ENCODE measurements at regions not wholly inside any gene's neighbourhood (a gene's known extent, or its start where the extent isn't known, plus 50 kb on each side); places are given as distances from the start of the nearest gene placed in this dataset.
A peak's percentile ranks its signal among the peaks of the same experiment; 100 is the strongest.
"Not testable (repeated sequence)": the region's sequence is repeated elsewhere in the genome, so short reads cannot be mapped to it uniquely, and the experiment has no call there.

DNA sequence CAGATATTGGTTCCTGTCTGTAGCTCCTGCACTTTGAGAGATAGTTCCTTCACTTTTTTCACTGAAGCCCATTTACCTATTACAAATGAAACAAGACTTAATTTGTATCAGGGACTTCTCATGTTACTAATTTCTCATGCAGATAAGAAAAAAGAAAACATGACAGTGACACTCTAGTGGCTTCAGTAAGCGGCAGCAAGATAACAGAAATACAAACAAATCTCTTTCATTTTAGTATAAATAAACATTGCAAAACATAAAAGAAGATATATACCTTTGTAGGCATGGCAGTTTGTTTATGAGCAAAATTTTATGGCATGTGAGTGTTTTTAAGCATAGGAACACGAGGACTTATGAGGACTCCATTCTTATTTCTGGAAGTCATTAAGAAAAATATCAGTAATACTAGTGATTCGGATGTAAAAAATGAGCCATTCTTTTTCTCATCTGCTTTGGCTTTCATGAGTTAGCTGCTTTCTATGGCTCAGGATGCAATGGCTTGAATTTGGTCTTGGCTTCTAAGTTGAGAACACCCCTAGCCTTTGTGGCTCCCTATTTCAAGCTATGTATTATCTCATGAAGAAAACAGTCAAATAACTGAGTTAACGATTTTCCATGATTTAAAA is 310.1 kb upstream of the RGS6 start:
- no peak for DNase-seq (ENCODE audit: low read depth)
- TF ChIP-seq MYC (IDR thresholded peaks at IDR 0.05; ENCODE audit: low read depth, low read length) = no peak
- no peak overlapping the region for H3K4me3 ChIP-seq (ENCODE audit: low read depth, low read length)

DNA sequence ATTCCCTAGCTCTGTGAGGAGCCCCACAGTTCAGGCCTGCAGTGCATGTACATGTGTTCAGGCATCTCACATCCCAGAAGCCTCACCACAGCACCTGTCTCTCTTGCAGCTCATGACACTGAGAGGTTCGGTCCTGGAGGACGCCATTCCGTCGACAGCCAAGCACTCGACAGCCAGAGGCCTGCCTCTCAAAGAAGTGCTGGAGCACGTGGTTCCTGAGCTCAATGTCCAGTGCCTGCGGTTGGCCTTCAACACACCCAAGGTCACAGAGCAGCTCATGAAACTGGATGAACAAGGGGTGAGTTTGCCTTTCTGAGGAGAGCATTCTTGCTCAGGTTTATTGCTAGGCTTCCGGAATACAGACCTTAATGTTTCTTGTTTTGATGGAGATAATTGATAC is 308.3 kb upstream of the RGS6 start:
- TF ChIP-seq POLR2A (IDR thresholded peaks at IDR 0.05; ENCODE audit: extremely low read depth, insufficient read length) = no peak
- TF ChIP-seq, protein P1, sequence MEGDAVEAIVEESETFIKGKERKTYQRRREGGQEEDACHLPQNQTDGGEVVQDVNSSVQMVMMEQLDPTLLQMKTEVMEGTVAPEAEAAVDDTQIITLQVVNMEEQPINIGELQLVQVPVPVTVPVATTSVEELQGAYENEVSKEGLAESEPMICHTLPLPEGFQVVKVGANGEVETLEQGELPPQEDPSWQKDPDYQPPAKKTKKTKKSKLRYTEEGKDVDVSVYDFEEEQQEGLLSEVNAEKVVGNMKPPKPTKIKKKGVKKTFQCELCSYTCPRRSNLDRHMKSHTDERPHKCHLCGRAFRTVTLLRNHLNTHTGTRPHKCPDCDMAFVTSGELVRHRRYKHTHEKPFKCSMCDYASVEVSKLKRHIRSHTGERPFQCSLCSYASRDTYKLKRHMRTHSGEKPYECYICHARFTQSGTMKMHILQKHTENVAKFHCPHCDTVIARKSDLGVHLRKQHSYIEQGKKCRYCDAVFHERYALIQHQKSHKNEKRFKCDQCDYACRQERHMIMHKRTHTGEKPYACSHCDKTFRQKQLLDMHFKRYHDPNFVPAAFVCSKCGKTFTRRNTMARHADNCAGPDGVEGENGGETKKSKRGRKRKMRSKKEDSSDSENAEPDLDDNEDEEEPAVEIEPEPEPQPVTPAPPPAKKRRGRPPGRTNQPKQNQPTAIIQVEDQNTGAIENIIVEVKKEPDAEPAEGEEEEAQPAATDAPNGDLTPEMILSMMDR (IDR thresholded peaks at IDR 0.05; ENCODE audit: low read depth, low read length) = no peak
- H3K4me3 ChIP-seq (ENCODE audit: low read depth, low read length) = no peak overlapping the region
- no peak for DNase-seq (ENCODE audit: low read depth)

DNA sequence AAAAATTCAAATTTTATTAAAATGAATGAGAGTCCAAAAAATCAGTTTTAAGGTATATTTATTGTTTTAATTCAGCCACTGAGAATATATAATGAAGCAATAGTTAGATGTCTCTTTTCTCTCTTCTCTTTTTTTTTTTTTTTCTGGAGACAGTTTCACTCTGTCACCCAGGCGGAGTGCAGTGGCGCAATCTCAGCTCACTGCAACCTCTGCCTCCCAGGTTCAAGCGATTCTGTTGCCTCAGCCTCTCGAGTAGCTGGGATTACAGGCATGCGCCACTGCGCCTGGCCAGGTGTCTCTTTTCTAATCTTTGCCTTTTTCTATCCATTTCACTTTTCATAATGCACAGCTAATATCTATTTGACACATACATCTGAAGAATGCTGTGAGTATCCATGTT is 307.1 kb upstream of the RGS6 start:
- TF ChIP-seq, protein P2, sequence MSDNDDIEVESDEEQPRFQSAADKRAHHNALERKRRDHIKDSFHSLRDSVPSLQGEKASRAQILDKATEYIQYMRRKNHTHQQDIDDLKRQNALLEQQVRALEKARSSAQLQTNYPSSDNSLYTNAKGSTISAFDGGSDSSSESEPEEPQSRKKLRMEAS (IDR thresholded peaks at IDR 0.05; ENCODE audit: low read depth, low read length) = no peak
- peak; percentile 9 for DNase-seq (ENCODE audit: low read depth)
- H3K4me3 ChIP-seq (ENCODE audit: low read depth, low read length) = no peak overlapping the region

DNA sequence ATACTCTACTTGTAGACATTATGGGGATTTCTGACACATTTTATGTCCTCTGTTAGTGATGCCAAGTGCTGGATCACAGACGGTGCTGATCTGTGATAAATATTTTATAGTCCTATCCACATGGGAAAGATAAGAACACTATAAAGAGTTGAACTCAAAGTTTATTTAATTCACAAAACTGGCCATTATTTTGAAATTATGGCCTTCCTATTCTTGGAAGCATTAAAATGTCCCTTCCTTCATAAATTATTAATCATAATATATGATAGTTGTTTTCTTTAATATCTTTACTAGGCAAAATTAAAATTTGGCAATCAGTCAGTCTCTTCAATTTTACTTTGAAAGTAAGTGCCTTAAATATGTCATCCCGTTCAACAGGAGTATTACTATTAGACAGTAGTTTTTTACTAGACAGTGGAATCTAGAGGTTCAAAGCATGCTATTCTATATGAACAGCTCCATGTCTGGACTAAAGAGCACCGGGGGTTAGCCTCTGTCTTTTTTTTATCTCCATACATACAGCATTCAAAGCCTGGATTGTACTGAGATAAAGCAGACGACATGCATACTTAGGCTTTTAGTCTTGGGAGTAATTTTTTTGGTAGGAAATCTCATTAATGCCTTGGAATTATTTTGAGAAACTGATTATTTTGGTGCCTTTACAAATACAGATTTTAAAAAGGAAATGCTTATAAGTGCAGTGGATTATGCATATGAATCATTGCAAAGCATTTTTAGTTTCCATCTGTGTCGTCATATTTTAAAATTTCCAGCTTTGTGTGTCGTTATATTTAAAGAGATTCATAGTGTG is 306.1 kb upstream of the RGS6 start:
- TF ChIP-seq, protein P2 (IDR thresholded peaks at IDR 0.05; ENCODE audit: low read depth, low read length) = no peak
- TF ChIP-seq POLR2A (IDR thresholded peaks at IDR 0.05; ENCODE audit: extremely low read depth, insufficient read length) (no peak), MYC (IDR thresholded peaks at IDR 0.05; ENCODE audit: low read depth, low read length) (no peak)
- TF ChIP-seq, protein P1 (IDR thresholded peaks at IDR 0.05; ENCODE audit: low read depth, low read length) = no peak
- no peak for DNase-seq (ENCODE audit: low read depth)
- H3K4me3 ChIP-seq (ENCODE audit: low read depth, low read length) = no peak overlapping the region

DNA sequence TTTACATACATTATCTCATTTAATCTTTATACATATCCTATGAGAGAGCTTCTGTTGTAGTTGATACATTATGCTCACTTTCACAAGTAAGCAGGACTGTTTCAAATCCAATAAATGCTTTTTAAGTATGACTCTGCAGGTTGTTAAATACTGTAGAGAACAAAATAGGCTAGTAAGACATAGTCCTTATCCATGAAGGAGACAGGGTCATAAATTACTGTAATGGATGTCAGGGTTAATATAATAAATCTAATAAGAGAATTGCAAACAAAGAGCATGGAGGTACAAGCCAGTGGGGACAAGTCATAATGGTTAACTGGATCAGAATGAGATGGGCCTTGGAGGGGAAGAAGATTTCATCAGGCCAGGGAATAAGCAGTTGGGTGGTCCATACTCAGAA is 303.8 kb upstream of the RGS6 start:
- DNase-seq (ENCODE audit: low read depth) = no peak
- no peak overlapping the region for H3K4me3 ChIP-seq (ENCODE audit: low read depth, low read length)
- TF ChIP-seq POLR2A (IDR thresholded peaks at IDR 0.05; ENCODE audit: extremely low read depth, insufficient read length) = no peak
- TF ChIP-seq, protein P2 (IDR thresholded peaks at IDR 0.05; ENCODE audit: low read depth, low read length) = no peak

DNA sequence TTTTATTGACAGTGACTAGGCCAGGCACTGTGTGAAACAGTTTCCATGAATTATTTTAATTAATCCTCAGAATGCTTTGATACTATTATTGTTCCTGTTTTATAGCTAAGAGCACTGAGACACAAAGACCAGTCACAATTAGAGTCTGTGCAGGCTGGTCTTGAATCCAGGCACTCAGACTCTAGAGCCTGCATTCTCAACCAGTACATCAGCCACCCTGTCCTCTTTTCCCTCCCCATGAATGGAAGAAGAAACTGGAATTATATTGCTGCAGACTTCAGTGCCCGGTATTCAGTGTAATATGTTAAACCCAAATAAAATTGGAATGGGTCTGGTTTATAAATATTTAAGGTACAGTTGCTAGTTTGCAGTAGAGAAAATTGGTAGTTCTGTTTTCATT is 303.0 kb upstream of the RGS6 start:
- no peak for DNase-seq (ENCODE audit: low read depth)
- H3K4me3 ChIP-seq (ENCODE audit: low read depth, low read length) = no peak overlapping the region
- no peak for TF ChIP-seq MYC (IDR thresholded peaks at IDR 0.05; ENCODE audit: low read depth, low read length)
- TF ChIP-seq POLR2A (IDR thresholded peaks at IDR 0.05; ENCODE audit: extremely low read depth, insufficient read length) = no peak

DNA sequence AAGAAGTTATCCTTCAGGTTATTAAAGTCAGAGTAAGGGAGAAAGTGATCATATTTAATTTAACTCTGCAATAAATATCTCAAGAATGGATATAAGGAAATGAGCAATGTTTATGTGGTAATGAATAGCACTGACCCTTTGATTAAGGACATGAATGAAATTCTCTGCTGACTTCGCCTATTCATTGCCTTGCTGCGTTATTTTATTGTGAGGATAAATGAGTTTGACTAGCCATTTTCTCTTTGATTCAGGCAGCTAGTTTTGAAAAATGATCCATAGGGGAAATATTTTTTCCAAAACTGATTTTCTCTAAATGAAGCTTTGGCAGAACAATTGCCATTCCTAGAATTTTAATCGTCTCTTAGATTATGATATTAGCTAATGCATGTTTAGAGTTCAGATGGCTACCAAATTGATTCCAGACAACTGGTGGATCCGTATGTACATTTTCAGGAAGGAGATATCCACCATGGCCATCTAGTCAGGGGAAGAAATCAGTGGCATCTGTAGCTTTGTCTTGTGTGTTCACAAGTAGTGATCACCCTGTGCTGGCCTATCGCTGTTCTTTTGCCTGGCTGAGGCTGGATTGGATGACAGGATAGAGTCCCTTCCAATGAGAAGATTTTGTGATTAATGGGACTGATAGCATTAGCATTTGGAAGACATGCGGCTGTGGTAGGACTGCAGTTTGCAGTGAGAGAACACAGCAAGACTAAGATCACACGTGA is 302.3 kb upstream of the RGS6 start:
- TF ChIP-seq MYC (IDR thresholded peaks at IDR 0.05; ENCODE audit: low read depth, low read length) (no peak), POLR2A (IDR thresholded peaks at IDR 0.05; ENCODE audit: extremely low read depth, insufficient read length) (no peak)
- TF ChIP-seq, protein P2 (IDR thresholded peaks at IDR 0.05; ENCODE audit: low read depth, low read length) = no peak
- TF ChIP-seq, protein P1 (IDR thresholded peaks at IDR 0.05; ENCODE audit: low read depth, low read length) = no peak
- no peak for DNase-seq (ENCODE audit: low read depth)
- H3K4me3 ChIP-seq (ENCODE audit: low read depth, low read length) = no peak overlapping the region

DNA sequence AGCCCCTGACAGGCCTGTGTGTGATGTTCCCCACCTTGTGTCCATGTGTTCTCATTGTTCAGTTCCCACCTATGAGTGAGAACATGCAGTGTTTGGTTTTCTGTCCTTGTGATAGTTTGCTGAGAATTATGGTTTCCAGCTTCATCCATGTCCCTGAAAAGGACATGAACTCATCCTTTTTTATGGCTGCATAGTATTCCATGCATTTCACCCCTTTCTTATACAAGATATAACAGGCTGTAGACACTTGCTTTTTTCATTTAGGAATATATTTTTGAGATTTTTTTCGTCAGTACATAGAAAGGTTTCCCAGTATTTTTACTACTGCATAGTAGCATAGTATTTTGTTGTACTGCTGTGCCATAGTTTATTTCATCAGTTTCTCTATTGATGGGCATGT is 301.2 kb upstream of the RGS6 start:
- H3K4me3 ChIP-seq (ENCODE audit: low read depth, low read length); DNase-seq (ENCODE audit: low read depth): not testable (repeated sequence)

All from NB4 (cell line).